SK-N-MC (cell line): ENCODE measurements at regions not wholly inside any gene's neighbourhood (a gene's known extent, or its start where the extent isn't known, plus 50 kb on each side); places are given as distances from the start of the nearest gene placed in this dataset.

ENCODE experiments used
- EZH2 ChIP-seq: fragments of 200-600 bp; sonication (generic); IDR thresholded peaks from one replicate; pipeline ENCODE4 v1.6.1; 2017; ENCODE audit warnings: antibody characterized with exemption
- FOXP2 ChIP-seq: optimal IDR thresholded peaks from 2 replicates; pipeline ENCODE3; 2011; ENCODE audit warnings: mild to moderate bottlenecking, moderate library complexity; ENCODE audit not compliant: insufficient read depth; ENCODE audit errors: extremely low read length, control extremely low read depth
- POLR2AphosphoS5 ChIP-seq: IDR thresholded peaks from 2 replicates; pipeline ENCODE4 v1.6.1; 2012; ENCODE audit warnings: mild to moderate bottlenecking, low read depth, low read length, borderline replicate concordance

DNA sequence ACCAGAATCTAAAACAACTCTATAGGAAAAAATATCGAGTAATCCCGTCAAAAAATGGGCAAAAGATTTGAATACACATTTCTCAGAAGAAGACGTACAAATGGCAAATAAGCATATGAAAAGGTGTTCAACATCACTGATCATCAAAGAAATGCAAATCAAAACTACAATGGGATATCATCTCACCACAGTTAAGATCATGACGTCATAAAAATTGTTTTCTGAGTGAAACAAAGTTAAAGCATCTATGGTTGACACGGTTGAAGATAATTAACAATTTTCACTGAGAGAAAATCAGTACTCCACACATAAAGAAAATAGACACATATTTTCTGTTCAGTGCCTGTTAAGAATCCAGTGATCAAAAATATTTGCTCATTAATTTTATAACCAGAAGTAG lies 1010.8 kb upstream of the ADGRL3 start:
- no peak for TF ChIP-seq EZH2
- TF ChIP-seq POLR2AphosphoS5: no peak
- TF ChIP-seq FOXP2: no peak
